GM21825 (cell line): ENCODE measurements at regions not wholly inside any gene's neighbourhood (a gene's known extent, or its start where the extent isn't known, plus 50 kb on each side); places are given as distances from the start of the nearest gene placed in this dataset.
A peak's percentile ranks its signal among the peaks of the same experiment; 100 is the strongest.

Experiments
- ATAC-seq: cut with Tn5 transposase; IDR thresholded peaks from one replicate; pipeline ENCODE4 v1.9.1; 2021; ENCODE audit warnings: mild to moderate bottlenecking, moderate library complexity; ENCODE audit not compliant: unreplicated experiment

- ATAC-seq: no peak
Observed at GRCh38 chr11:15793043-15793996, 563.0 kb downstream of the SOX6 start.

GRCh38 chr11:15794361-15795150 lies 561.8 kb downstream of the SOX6 start:
- no peak for ATAC-seq

- ATAC-seq: no peak
Observed at GRCh38 chr11:15795378-15795777, 561.0 kb downstream of the SOX6 start.

GRCh38 chr11:15800111-15800800 lies 556.1 kb downstream of the SOX6 start:
- no peak for ATAC-seq

GRCh38 chr11:15801126-15801525 lies 555.2 kb downstream of the SOX6 start:
- no peak for ATAC-seq

GRCh38 chr11:15801616-15802015 lies 554.7 kb downstream of the SOX6 start:
- no peak for ATAC-seq

GRCh38 chr11:15805726-15806125 lies 550.6 kb downstream of the SOX6 start:
- no peak for ATAC-seq

GRCh38 chr11:15806217-15806616 lies 550.1 kb downstream of the SOX6 start:
- no peak for ATAC-seq

GRCh38 chr11:15807827-15808226 lies 548.5 kb downstream of the SOX6 start:
- ATAC-seq: no peak

- ATAC-seq: no peak
Observed at GRCh38 chr11:15810082-15810481, 546.3 kb downstream of the SOX6 start.

GRCh38 chr11:15810525-15810924 lies 545.8 kb downstream of the SOX6 start:
- ATAC-seq: no peak

- no peak for ATAC-seq
Observed at GRCh38 chr11:15815246-15816195, 540.8 kb downstream of the SOX6 start.

GRCh38 chr11:15816260-15816871 lies 540.0 kb downstream of the SOX6 start:
- ATAC-seq: no peak

GRCh38 chr11:15817001-15817400 lies 539.3 kb downstream of the SOX6 start:
- no peak for ATAC-seq

GRCh38 chr11:15818132-15818842 lies 538.1 kb downstream of the SOX6 start:
- no peak for ATAC-seq

- ATAC-seq: peak; percentile 72
Observed at GRCh38 chr11:15819679-15820286, 536.6 kb downstream of the SOX6 start.

GRCh38 chr11:15821451-15821850 lies 534.9 kb downstream of the SOX6 start:
- ATAC-seq: no peak

GRCh38 chr11:15824060-15824459 lies 532.3 kb downstream of the SOX6 start:
- ATAC-seq: no peak
